ENCODE measurements at regions not wholly inside any gene's neighbourhood (a gene's known extent, or its start where the extent isn't known, plus 50 kb on each side); places are given as distances from the start of the nearest gene placed in this dataset.

GRCh38 chr2:222797871-222798270 lies 63.0 kb upstream of the ACSL3 start:
- DNase-seq (ENCODE audit: low spot score): peak; percentile 26

GRCh38 chr2:222798528-222798927 lies 62.3 kb upstream of the ACSL3 start:
- DNase-seq (ENCODE audit: low spot score): no peak

- no peak for DNase-seq (ENCODE audit: low spot score)
Measured at GRCh38 chr2:222799262-222799918, 61.4 kb upstream of the ACSL3 start.

- DNase-seq (ENCODE audit: low spot score): no peak
Measured at GRCh38 chr2:222802514-222803196, 58.2 kb upstream of the ACSL3 start.

GRCh38 chr2:222804351-222804750 lies 56.5 kb upstream of the ACSL3 start:
- no peak for DNase-seq (ENCODE audit: low spot score)

- DNase-seq (ENCODE audit: low spot score): no peak
Measured at GRCh38 chr2:222805591-222806304, 55.1 kb upstream of the ACSL3 start.

GRCh38 chr2:222806526-222807137 lies 54.2 kb upstream of the ACSL3 start:
- DNase-seq (ENCODE audit: low spot score): no peak

GRCh38 chr2:222807431-222807830 lies 53.4 kb upstream of the ACSL3 start:
- DNase-seq (ENCODE audit: low spot score): no peak

- DNase-seq (ENCODE audit: low spot score): no peak
Measured at GRCh38 chr2:222809582-222809981, 51.3 kb upstream of the ACSL3 start.

- DNase-seq (ENCODE audit: low spot score): no peak
Measured at GRCh38 chr2:222810044-222810443, 50.8 kb upstream of the ACSL3 start.
